ENCODE measurements at regions not wholly inside any gene's neighbourhood (a gene's known extent, or its start where the extent isn't known, plus 50 kb on each side); places are given as distances from the start of the nearest gene placed in this dataset.

DNA sequence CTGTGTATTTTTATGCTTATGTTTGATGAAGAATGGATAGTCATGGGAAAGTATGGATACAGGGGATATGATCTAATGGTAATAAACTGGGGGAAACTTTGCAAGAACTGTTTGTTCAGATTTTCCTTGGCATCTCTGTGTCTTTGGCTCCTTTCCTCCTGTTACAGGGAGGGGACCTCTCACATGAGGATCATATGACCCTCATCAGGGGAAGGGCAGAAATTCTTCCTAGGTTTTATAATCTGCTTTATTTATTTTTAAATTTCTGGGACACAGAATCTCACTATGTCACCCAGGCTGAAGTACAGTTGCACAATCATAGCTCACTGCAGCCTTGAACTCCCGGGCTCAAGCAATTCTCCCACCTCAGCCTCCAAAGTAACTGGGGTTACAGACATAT lies 526.5 kb downstream of the CCER1 start:
- Histone ChIP-seq H3K4me1 (ENCODE audit: control insufficient read depth, insufficient read depth, low read length) (no peaks in the 10 kb centered on the region), H3K79me2 (ENCODE audit: control insufficient read depth, insufficient read depth, low read length) (no peaks in the 10 kb centered on the region), H3K36me3 (ENCODE audit: control insufficient read depth in 2 of 2, insufficient read depth in 2 of 2, low read length in 1 of 2) (no peaks in the 10 kb centered on the region), H3K9me3 (replicated peaks; ENCODE audit: control insufficient read depth, insufficient read depth, low read length) (no peaks in the 10 kb centered on the region), H3K27me3 (replicated peaks in 1 of 2; ENCODE audit: control insufficient read depth in 2 of 2, insufficient read depth in 2 of 2, low read length in 1 of 2) (no peaks in the 10 kb centered on the region), H4K20me1 (ENCODE audit: control insufficient read depth, insufficient read depth) (no peaks in the 10 kb centered on the region), H3K27ac (ENCODE audit: control insufficient read depth, insufficient read depth) (no peak overlapping the region), H2AFZ (ENCODE audit: control insufficient read depth, low read depth, low read length) (no peak overlapping the region), H3K9ac (ENCODE audit: control insufficient read depth, insufficient read depth, low read length) (no peak overlapping the region), H3K4me2 (ENCODE audit: control insufficient read depth, insufficient read depth) (no peak overlapping the region), H3K4me3 (no peak overlapping the region)
- no TSS peak for BruUV-seq (replicated peaks)
- POLR2A ChIA-PET = no interaction called here
- SMC1A ChIA-PET (ENCODE audit: uncharacterized antibody, unreplicated experiment) = interaction anchor here (1.4 kb wide), 1 partner anchor 21 kb away, joined by 3 read pairs; no protein-coding TSS in a partner anchor
- RAD21 ChIA-PET (ENCODE audit: unreplicated experiment) = no interaction called here
- WGBS (ENCODE audit: insufficient coverage, insufficient replicate concordance, low lambda C conversion rate, missing lambda C conversion rate) = 0% methylated on average over 1 of the region's 1 CpG
- ATAC-seq = no peak
- in situ Hi-C loops (cut with MboI) = no loop called here
- CTCF ChIA-PET = no interaction called here
- TF ChIP-seq KDM1A (IDR thresholded peaks at IDR 0.05; ENCODE audit: borderline replicate concordance) (no peak), HDAC2 (IDR thresholded peaks at IDR 0.05) (no peak), POLR2A (IDR thresholded peaks at IDR 0.05; ENCODE audit: low read depth, low read length) (no peak), MYB (IDR thresholded peaks at IDR 0.05; ENCODE audit: borderline replicate concordance, low read depth, low read length) (no peak), SRF (IDR thresholded peaks at IDR 0.05; ENCODE audit: low read depth in 2 of 2, low read length in 2 of 2) (no peak), FOXM1 (IDR thresholded peaks at IDR 0.05; ENCODE audit: low read depth, low read length) (no peak), CEBPB (IDR thresholded peaks at IDR 0.05; ENCODE audit: borderline replicate concordance in 1 of 2, low read depth in 2 of 2, low read length in 2 of 2) (no peak), NR2C1 (IDR thresholded peaks at IDR 0.05) (no peak), TBL1XR1 (IDR thresholded peaks at IDR 0.05; ENCODE audit: low read depth, low read length) (no peak), SMC3 (IDR thresholded peaks at IDR 0.05; ENCODE audit: borderline replicate concordance, low read length) (no peak), EP300 (IDR thresholded peaks at IDR 0.05; ENCODE audit: borderline replicate concordance in 1 of 2, control insufficient read depth in 1 of 2, low read depth in 2 of 2, low read length in 2 of 2) (no peak), PML (IDR thresholded peaks at IDR 0.05; ENCODE audit: low read length) (no peak)
- TF ChIP-seq, protein P1, sequence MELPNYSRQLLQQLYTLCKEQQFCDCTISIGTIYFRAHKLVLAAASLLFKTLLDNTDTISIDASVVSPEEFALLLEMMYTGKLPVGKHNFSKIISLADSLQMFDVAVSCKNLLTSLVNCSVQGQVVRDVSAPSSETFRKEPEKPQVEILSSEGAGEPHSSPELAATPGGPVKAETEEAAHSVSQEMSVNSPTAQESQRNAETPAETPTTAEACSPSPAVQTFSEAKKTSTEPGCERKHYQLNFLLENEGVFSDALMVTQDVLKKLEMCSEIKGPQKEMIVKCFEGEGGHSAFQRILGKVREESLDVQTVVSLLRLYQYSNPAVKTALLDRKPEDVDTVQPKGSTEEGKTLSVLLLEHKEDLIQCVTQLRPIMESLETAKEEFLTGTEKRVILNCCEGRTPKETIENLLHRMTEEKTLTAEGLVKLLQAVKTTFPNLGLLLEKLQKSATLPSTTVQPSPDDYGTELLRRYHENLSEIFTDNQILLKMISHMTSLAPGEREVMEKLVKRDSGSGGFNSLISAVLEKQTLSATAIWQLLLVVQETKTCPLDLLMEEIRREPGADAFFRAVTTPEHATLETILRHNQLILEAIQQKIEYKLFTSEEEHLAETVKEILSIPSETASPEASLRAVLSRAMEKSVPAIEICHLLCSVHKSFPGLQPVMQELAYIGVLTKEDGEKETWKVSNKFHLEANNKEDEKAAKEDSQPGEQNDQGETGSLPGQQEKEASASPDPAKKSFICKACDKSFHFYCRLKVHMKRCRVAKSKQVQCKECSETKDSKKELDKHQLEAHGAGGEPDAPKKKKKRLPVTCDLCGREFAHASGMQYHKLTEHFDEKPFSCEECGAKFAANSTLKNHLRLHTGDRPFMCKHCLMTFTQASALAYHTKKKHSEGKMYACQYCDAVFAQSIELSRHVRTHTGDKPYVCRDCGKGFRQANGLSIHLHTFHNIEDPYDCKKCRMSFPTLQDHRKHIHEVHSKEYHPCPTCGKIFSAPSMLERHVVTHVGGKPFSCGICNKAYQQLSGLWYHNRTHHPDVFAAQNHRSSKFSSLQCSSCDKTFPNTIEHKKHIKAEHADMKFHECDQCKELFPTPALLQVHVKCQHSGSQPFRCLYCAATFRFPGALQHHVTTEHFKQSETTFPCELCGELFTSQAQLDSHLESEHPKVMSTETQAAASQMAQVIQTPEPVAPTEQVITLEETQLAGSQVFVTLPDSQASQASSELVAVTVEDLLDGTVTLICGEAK (IDR thresholded peaks at IDR 0.05; ENCODE audit: borderline replicate concordance) = no peak
- TF ChIP-seq, protein P2, sequence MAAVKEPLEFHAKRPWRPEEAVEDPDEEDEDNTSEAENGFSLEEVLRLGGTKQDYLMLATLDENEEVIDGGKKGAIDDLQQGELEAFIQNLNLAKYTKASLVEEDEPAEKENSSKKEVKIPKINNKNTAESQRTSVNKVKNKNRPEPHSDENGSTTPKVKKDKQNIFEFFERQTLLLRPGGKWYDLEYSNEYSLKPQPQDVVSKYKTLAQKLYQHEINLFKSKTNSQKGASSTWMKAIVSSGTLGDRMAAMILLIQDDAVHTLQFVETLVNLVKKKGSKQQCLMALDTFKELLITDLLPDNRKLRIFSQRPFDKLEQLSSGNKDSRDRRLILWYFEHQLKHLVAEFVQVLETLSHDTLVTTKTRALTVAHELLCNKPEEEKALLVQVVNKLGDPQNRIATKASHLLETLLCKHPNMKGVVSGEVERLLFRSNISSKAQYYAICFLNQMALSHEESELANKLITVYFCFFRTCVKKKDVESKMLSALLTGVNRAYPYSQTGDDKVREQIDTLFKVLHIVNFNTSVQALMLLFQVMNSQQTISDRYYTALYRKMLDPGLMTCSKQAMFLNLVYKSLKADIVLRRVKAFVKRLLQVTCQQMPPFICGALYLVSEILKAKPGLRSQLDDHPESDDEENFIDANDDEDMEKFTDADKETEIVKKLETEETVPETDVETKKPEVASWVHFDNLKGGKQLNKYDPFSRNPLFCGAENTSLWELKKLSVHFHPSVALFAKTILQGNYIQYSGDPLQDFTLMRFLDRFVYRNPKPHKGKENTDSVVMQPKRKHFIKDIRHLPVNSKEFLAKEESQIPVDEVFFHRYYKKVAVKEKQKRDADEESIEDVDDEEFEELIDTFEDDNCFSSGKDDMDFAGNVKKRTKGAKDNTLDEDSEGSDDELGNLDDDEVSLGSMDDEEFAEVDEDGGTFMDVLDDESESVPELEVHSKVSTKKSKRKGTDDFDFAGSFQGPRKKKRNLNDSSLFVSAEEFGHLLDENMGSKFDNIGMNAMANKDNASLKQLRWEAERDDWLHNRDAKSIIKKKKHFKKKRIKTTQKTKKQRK (IDR thresholded peaks at IDR 0.05; ENCODE audit: low read depth, low read length) = no peak
- TF ChIP-seq, protein P3, sequence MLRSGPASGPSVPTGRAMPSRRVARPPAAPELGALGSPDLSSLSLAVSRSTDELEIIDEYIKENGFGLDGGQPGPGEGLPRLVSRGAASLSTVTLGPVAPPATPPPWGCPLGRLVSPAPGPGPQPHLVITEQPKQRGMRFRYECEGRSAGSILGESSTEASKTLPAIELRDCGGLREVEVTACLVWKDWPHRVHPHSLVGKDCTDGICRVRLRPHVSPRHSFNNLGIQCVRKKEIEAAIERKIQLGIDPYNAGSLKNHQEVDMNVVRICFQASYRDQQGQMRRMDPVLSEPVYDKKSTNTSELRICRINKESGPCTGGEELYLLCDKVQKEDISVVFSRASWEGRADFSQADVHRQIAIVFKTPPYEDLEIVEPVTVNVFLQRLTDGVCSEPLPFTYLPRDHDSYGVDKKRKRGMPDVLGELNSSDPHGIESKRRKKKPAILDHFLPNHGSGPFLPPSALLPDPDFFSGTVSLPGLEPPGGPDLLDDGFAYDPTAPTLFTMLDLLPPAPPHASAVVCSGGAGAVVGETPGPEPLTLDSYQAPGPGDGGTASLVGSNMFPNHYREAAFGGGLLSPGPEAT (IDR thresholded peaks at IDR 0.05; ENCODE audit: low read depth) = no peak
- no peak for FAIRE-seq
- no peak for DNase-seq (ENCODE audit: low read depth, low spot score)
- intact Hi-C loops (cut with micrococcal nuclease; ENCODE audit: unreplicated experiment) = no loop called here

Data from GM12878 (cell line).